ENCODE measurements at regions not wholly inside any gene's neighbourhood (a gene's known extent, or its start where the extent isn't known, plus 50 kb on each side); places are given as distances from the start of the nearest gene placed in this dataset.

DNA sequence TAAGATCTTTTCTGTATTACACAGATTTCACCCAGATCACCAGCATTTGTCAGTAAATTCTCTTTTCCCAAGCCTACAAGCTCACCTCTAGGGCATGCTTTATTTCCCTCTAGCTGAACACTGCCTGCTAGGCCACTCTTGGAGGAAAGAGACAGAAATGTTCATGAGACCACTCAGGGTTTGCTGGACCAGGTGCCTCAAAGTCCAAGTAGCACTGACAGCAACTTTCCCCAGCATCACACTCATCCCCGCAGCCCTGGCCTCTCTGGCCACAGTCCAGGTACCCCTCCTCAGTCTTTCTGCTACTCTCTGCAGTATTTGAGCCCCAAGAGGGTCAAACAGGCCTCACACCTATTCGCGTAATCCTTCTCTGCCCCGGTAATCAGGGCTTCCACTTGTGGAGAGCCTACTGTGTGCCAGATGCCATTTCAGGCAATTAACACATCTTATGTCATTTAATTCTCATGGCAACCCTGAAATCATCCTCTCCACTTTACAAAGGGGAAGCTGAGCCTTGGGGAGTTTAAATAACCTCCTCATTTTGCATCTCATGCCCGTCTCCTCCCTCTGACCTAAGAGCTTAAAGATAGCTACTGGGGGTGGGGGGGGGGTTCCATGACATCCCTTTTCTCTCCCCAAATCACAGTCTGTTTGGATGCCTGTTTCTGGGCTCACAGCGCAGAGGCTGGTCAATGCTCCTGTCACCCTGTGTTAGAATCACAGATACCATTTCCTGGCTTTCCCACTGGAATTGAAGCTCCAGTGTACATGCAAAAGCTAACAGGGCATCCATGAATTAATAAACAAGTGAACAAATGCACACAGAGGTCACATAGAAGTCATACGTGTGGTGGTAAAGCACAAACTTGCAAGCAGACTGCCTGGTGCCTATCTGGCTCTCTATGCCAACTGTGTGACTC, 88.5 kb downstream of the PRLHR start:
- no CpG with 5 or more reads among the region's 7 CpGs for WGBS (ENCODE audit: extremely low coverage, insufficient read length, low lambda C conversion rate)
- Histone ChIP-seq H3K4me1 (ENCODE audit: insufficient read depth, low read length) (no peaks in the 10 kb centered on the region; the same call in 1 of the 2 replicates), H4K5ac (ENCODE audit: insufficient read length, low read depth, low read length) (no peak overlapping the region), H3K9me3 (ENCODE audit: control insufficient read depth, low read depth, low read length) (no peaks in the 10 kb centered on the region), H3K9ac (ENCODE audit: extremely low read depth, insufficient read length, low read length) (no peak overlapping the region), H3K79me2 (ENCODE audit: insufficient read depth, low read length) (no peaks in the 10 kb centered on the region), H3K23me2 (ENCODE audit: insufficient read length, low read depth, low read length, poor library complexity, severe bottlenecking) (no peaks in the 10 kb centered on the region), H2BK5ac (ENCODE audit: insufficient read length, low read length) (no peak overlapping the region), H3K56ac (ENCODE audit: insufficient read length, low read depth, low read length) (no peak overlapping the region), H2BK20ac (ENCODE audit: low read depth, low read length, poor library complexity, severe bottlenecking) (no peak overlapping the region), H3K27ac (ENCODE audit: insufficient read length, low read depth, low read length) (no peak overlapping the region), H4K91ac (ENCODE audit: insufficient read length, low read depth, low read length) (no peak overlapping the region), H2BK120ac (ENCODE audit: low read depth, low read length, poor library complexity, severe bottlenecking) (no peak overlapping the region), H3K79me1 (ENCODE audit: insufficient read depth, low read depth, low read length, poor library complexity, severe bottlenecking) (no peaks in the 10 kb centered on the region), H3K14ac (ENCODE audit: insufficient read depth, low read length) (no peak overlapping the region), H3K27me3 (ENCODE audit: insufficient read depth, low read length) (no peaks in the 10 kb centered on the region), H2BK15ac (ENCODE audit: low read depth, low read length) (no peak overlapping the region), H3K4me2 (ENCODE audit: insufficient read depth, insufficient read length, low read length) (no peak overlapping the region), H3T11ph (ENCODE audit: low read length) (no peak overlapping the region), H2AFZ (ENCODE audit: low read length) (no peak overlapping the region), H4K8ac (replicated peaks; ENCODE audit: insufficient read length, low read depth, low read length) (no peak overlapping the region), H3K18ac (ENCODE audit: insufficient read length, low read depth, low read length) (no peak overlapping the region), H3K4ac (ENCODE audit: low read depth, low read length) (no peak overlapping the region), H3K23ac (ENCODE audit: insufficient read length, low read depth, low read length) (no peak overlapping the region), H2AK5ac (ENCODE audit: insufficient read length, low read length) (no peak overlapping the region), H2BK12ac (ENCODE audit: insufficient read length, low read depth, low read length) (no peak overlapping the region), H4K20me1 (ENCODE audit: control insufficient read depth, insufficient read depth, insufficient read length) (no peaks in the 10 kb centered on the region)
- no peaks in the 10 kb centered on the region for H3K9me3 Mint-ChIP-seq
- peak overlapping the region in 1 of 3 experiments; percentile 59; a peak in 1 of 7 replicates for H3K27ac Mint-ChIP-seq
- H3K27me3 Mint-ChIP-seq (ENCODE audit: low read depth): no peaks in the 10 kb centered on the region; the same call in 1 of the 2 replicates
- H3K4me1 Mint-ChIP-seq: peaks cover 15 to 17% of the 10 kb centered on the region in 2 experiments
- no peak for DNase-seq
- H3K36me3 Mint-ChIP-seq (ENCODE audit: insufficient read depth in 1 of 3, low read depth in 3 of 3): no peaks in the 10 kb centered on the region
- TF ChIP-seq, protein P1, sequence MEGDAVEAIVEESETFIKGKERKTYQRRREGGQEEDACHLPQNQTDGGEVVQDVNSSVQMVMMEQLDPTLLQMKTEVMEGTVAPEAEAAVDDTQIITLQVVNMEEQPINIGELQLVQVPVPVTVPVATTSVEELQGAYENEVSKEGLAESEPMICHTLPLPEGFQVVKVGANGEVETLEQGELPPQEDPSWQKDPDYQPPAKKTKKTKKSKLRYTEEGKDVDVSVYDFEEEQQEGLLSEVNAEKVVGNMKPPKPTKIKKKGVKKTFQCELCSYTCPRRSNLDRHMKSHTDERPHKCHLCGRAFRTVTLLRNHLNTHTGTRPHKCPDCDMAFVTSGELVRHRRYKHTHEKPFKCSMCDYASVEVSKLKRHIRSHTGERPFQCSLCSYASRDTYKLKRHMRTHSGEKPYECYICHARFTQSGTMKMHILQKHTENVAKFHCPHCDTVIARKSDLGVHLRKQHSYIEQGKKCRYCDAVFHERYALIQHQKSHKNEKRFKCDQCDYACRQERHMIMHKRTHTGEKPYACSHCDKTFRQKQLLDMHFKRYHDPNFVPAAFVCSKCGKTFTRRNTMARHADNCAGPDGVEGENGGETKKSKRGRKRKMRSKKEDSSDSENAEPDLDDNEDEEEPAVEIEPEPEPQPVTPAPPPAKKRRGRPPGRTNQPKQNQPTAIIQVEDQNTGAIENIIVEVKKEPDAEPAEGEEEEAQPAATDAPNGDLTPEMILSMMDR (conservative IDR thresholded peaks at IDR 0.05): no peak
- no peak overlapping the region for H3K4me3 Mint-ChIP-seq
